GM06990 (cell line): ENCODE measurements at regions not wholly inside any gene's neighbourhood (a gene's known extent, or its start where the extent isn't known, plus 50 kb on each side); places are given as distances from the start of the nearest gene placed in this dataset.

ENCODE experiments used
- DNase-seq: peaks from one replicate; pipeline ENCODE4 v3.0.0-alpha.2; 2011; ENCODE audit not compliant: insufficient read length; ENCODE audit errors: extremely low read depth
- H3K27me3 ChIP-seq: replicated peaks from 2 replicates; pipeline ENCODE4 v1.6.0; 2011; ENCODE audit warnings: low read length; ENCODE audit not compliant: control insufficient read depth, insufficient read depth
- H3K36me3 ChIP-seq: 2 replicates; pipeline ENCODE4 v1.5.1; 2011; ENCODE audit warnings: low read length; ENCODE audit not compliant: control insufficient read depth, insufficient read depth
- H3K4me3 ChIP-seq: replicated peaks from 2 replicates; pipeline ENCODE4 v1.5.1; 2011; ENCODE audit warnings: low read depth, mild to moderate bottlenecking, control low read depth, low read length
- TF ChIP-seq, protein P1 (sequence below): IDR thresholded peaks from 2 replicates; pipeline ENCODE4 v1.5.1; 2011; ENCODE audit warnings: low read length, control low read depth, mild to moderate bottlenecking, inconsistent platforms; ENCODE audit not compliant: insufficient read depth, poor library complexity, severe bottlenecking

DNA sequence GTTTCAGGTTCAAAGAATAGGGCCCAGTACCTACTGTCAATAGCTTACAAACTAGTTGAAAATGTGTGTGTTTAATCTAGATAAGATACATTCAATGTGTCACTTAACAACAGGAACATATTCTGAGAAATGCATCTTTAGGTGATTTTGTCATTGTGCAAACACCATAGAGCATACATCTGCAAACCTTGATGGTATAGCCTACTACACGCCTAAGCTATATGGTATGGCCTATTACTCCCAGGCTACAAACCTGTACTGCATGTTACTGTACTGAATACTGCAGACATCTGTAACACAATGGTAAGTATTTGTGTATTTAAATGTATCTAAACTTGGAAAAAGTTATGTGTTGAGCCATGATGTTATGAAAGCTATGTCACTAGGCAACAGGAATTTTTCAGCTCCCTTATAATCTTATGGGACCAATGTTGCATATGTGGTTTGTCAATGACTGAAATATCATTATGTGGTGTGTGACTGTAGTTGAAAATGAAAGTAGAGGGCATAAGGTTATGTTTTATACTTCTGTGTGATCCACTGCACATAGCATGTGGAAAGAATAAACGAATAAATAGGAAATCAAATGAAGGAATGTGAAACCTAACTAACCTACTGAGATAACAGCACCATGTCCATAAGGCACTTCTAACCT, 129.0 kb upstream of the CAMK1G start:
- DNase-seq = no peak
- Histone ChIP-seq H3K36me3 (no peaks in the 10 kb centered on the region), H3K27me3 (no peaks in the 10 kb centered on the region; the same call in 1 of the 2 replicates), H3K4me3 (no peak overlapping the region)
- TF ChIP-seq, protein P1, sequence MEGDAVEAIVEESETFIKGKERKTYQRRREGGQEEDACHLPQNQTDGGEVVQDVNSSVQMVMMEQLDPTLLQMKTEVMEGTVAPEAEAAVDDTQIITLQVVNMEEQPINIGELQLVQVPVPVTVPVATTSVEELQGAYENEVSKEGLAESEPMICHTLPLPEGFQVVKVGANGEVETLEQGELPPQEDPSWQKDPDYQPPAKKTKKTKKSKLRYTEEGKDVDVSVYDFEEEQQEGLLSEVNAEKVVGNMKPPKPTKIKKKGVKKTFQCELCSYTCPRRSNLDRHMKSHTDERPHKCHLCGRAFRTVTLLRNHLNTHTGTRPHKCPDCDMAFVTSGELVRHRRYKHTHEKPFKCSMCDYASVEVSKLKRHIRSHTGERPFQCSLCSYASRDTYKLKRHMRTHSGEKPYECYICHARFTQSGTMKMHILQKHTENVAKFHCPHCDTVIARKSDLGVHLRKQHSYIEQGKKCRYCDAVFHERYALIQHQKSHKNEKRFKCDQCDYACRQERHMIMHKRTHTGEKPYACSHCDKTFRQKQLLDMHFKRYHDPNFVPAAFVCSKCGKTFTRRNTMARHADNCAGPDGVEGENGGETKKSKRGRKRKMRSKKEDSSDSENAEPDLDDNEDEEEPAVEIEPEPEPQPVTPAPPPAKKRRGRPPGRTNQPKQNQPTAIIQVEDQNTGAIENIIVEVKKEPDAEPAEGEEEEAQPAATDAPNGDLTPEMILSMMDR = no peak

DNA sequence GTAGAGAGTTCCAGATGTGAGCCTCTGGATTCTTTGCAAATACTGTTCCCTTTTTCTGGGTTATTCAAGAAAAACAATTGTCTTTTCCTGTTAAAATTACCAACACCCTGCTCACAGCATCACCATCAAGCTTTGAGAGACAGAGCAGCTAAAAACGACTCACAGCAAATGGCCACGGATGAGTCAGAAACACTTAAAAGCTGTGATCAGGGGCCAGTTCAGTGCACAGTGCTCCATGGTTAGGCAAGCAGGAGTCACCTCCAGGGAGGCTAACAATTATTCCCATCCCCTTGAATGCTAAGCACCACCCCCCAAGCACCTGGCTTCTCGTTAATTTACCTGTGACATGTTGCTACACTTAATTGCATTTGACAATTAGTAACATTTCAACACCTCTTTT, 128.4 kb upstream of the CAMK1G start:
- Histone ChIP-seq H3K27me3 (no peaks in the 10 kb centered on the region; the same call in 1 of the 2 replicates), H3K36me3 (no peaks in the 10 kb centered on the region), H3K4me3 (no peak overlapping the region)
- TF ChIP-seq, protein P1 = no peak
- no peak for DNase-seq

DNA sequence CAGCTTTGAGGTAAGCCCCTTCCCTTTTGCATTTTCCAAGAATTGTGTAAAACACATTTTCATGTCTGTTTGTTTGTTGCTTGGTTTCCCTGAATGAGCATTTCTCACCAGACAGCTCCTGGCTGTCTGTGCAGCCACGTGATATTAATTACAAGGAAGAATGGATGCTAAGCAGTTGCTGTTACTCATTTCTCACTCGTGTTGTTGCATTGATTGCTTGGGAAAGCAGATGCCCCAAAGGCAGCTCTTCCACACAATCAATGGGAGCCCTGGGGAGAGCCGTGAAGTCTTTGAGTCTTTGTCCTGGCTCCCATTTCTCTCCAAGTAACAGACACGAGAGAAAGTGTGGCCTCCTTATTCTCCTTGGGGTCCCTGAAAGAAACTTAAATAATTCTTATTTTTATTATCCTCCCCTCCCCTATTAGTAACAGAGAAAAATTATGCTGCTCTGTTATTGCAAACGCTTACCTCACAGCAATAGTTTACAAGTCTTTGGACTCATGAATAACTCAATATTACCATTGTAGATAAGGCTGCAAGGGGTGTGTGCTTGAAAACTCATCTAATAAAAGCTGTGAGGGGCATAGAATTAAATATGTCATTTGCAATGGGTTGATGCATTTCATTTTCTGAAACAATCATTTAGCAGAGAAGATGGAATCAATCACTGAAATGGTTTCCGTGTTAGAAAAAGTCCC, 127.7 kb upstream of the CAMK1G start:
- DNase-seq = no peak
- TF ChIP-seq, protein P1 = no peak
- Histone ChIP-seq H3K27me3 (no peaks in the 10 kb centered on the region; the same call in 1 of the 2 replicates), H3K36me3 (no peaks in the 10 kb centered on the region), H3K4me3 (no peak overlapping the region)

DNA sequence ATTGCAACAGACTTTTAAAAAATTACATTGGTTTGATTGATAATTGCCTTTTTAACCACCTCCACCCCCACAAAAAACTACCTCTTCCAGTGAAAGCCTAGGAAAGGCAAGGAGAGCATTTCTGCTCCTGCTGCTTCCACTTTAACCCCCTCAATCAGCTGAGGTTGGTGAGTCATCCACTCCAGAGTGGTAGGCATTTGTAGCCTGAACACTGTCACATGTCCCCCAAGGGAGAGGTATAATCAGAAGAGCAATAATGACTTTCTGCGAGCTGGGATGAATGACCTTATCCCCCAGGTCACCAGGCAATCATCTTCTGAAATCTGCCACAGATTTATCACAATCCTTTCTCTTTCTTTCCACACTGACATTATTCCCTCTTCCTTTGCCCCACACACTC, 126.6 kb upstream of the CAMK1G start:
- Histone ChIP-seq H3K4me3 (no peak overlapping the region), H3K27me3 (no peaks in the 10 kb centered on the region; the same call in 1 of the 2 replicates), H3K36me3 (no peaks in the 10 kb centered on the region)
- TF ChIP-seq, protein P1 = no peak
- DNase-seq = no peak

DNA sequence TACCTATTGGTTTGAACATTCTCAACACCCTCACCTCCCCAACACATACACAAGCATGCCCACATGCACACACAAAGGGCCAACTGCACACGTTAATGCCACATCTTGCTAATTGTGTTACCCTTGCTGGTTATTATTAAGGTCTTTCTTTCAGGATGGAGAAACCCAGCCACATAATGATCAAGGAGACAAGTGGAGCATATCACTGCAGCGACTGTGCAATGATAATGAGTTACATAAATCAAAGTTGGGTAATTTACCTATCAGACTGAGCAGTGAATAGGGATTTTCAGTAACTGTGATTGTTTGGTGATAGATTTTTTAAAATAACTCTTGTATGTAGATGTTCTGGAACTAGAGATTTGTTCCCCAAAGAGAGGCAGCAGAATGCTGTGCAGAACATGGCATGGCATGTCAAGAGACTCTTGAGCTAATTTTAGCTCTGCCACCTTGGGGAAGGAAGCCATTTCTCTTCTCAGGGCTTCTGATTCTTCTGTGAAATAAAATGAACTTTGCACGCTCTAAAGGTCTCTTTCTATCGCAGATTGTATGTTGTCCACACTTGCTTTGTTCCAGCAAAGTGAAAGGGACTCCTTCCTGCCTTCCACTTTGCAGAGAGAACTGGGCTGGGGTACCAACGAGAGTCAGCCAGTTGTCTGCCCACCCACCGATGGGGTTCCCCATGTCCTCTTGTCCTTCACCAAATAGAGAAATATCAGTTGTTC, 126.0 kb upstream of the CAMK1G start:
- H3K27me3 ChIP-seq = no peaks in the 10 kb centered on the region; the same call in 1 of the 2 replicates
- no peak for DNase-seq
- no peaks in the 10 kb centered on the region for H3K36me3 ChIP-seq
- TF ChIP-seq, protein P1 = no peak
- H3K4me3 ChIP-seq = no peak overlapping the region
